HUES6 (cell line): ENCODE measurements at regions not wholly inside any gene's neighbourhood (a gene's known extent, or its start where the extent isn't known, plus 50 kb on each side); places are given as distances from the start of the nearest gene placed in this dataset.
"Not testable (repeated sequence)": the region's sequence is repeated elsewhere in the genome, so short reads cannot be mapped to it uniquely, and the experiment has no call there.

ENCODE experiments used
- H3K27ac ChIP-seq: 2 replicates; pipeline ENCODE4 v1.7.0; 2013; ENCODE audit warnings: low read depth, mild to moderate bottlenecking, low read length, inconsistent platforms
- H3K27me3 ChIP-seq: 2 replicates; pipeline ENCODE4 v1.6.1; 2013; ENCODE audit warnings: low read length; ENCODE audit not compliant: control insufficient read depth, insufficient read depth
- H3K36me3 ChIP-seq: 2 replicates; pipeline ENCODE4 v1.6.1; 2013; ENCODE audit warnings: low read length; ENCODE audit not compliant: control insufficient read depth, insufficient read depth
- H3K4me1 ChIP-seq: 2 replicates; pipeline ENCODE4 v1.6.1; 2013; ENCODE audit warnings: low read length; ENCODE audit not compliant: control insufficient read depth, insufficient read depth
- H3K4me3 ChIP-seq: 2 replicates; pipeline ENCODE4 v1.5.1; 2013; ENCODE audit warnings: low read depth, low read length
- H3K9ac ChIP-seq: one replicate; pipeline ENCODE4 v1.6.1; 2013; ENCODE audit warnings: mild to moderate bottlenecking, low read length
- H3K9me3 ChIP-seq: 2 replicates; pipeline ENCODE4 v1.6.1; 2013; ENCODE audit warnings: low read depth, low read length; ENCODE audit not compliant: control insufficient read depth, insufficient read depth

DNA sequence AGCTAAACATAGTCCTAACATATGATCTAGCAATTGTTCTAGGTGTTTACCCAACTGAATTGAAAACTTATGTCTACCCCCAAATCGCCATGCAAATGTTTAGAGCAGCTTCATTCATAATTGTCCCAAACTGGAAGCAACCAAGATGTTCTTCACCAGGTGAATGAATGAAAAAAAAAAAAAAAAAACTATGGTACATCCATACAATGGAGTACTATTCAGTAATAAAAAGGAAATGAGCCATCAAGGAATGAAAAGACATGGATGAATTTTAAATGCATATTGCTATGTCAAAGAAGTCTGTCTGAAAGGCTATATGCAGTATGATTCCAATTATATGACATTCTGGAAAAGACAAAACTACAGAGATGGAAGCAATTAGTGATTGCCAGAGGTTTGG lies 98.6 kb upstream of the ITPRID2 start:
- peaks cover 9% of the 10 kb centered on the region; the same call in 1 of the 2 replicates for H3K9me3 ChIP-seq
- no peaks in the 10 kb centered on the region for H3K27me3 ChIP-seq
- H3K27ac ChIP-seq = no peak overlapping the region
- no peak overlapping the region for H3K4me3 ChIP-seq
- no peak overlapping the region for H3K9ac ChIP-seq
- no peaks in the 10 kb centered on the region for H3K36me3 ChIP-seq
- H3K4me1 ChIP-seq = peaks cover 4% of the 10 kb centered on the region

DNA sequence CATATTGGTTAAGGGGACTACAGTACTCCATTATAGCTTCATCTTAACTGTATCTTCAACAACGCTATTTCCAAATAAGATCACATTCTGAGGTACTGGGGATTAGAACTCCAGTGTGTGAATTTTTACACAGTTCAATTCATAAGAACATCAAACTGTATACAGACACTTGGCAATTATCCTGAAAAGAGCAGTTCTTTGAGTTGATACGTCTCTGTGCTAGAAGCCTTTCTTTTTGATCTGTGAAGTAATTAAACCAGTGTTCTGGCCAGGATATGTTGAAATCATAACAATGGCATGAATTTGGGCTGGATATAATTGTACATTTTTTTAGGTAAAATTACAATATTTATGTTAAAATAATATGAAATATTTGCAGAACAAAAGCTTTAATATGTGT lies 93.5 kb upstream of the ITPRID2 start:
- no peaks in the 10 kb centered on the region for H3K4me1 ChIP-seq
- H3K36me3 ChIP-seq = no peaks in the 10 kb centered on the region
- H3K9ac ChIP-seq = no peak overlapping the region
- H3K27me3 ChIP-seq = no peaks in the 10 kb centered on the region
- no peak overlapping the region for H3K27ac ChIP-seq
- peaks cover 5% of the 10 kb centered on the region; the same call in 1 of the 2 replicates for H3K9me3 ChIP-seq
- no peak overlapping the region for H3K4me3 ChIP-seq

DNA sequence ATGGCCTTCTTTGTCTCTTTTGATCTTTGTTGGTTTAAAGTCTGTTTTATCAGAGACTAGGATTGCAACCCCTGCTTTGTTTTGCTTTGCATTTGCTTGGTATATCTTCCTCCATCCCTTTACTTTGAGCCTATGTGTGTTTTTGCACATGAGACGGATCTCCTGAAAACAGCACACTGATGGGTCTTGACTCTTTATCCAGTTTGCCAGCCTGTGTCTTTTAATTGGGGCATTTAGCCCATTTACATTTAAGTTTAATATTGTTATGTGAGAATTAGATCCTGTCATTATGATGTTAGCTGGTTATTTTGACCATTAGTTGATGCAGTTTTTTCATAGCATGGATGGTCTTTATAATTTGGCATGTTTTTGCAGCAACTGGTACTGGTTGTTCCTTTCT lies 89.2 kb upstream of the ITPRID2 start:
- peaks cover 11% of the 10 kb centered on the region for H3K4me1 ChIP-seq
- H3K9ac ChIP-seq, H3K27ac ChIP-seq: not testable (repeated sequence)

GRCh38 chr2:181803903-181804799 lies 87.4 kb upstream of the ITPRID2 start:
- peaks cover 11% of the 10 kb centered on the region for H3K4me1 ChIP-seq
- H3K27me3 ChIP-seq, H3K9ac ChIP-seq, H3K27ac ChIP-seq, H3K9me3 ChIP-seq, H3K36me3 ChIP-seq: not testable (repeated sequence)
- H3K4me3 ChIP-seq = peak overlapping the region; percentile 37

More for the DNA sequence above, 89.2 kb upstream of the ITPRID2 start:
- H3K36me3 ChIP-seq, H3K27me3 ChIP-seq, H3K9me3 ChIP-seq, H3K4me3 ChIP-seq: not testable (repeated sequence)

- Histone ChIP-seq H3K27me3 (no peaks in the 10 kb centered on the region), H3K27ac (no peak overlapping the region), H3K9ac (no peak overlapping the region), H3K9me3 (no peaks in the 10 kb centered on the region), H3K4me3 (no peak overlapping the region), H3K4me1 (peaks cover 11% of the 10 kb centered on the region), H3K36me3 (no peaks in the 10 kb centered on the region)
Measured at GRCh38 chr2:181805228-181806038, 86.1 kb upstream of the ITPRID2 start.

GRCh38 chr2:181806039-181806392 lies 85.5 kb upstream of the ITPRID2 start:
- H3K4me1 ChIP-seq = peaks cover 17% of the 10 kb centered on the region

DNA sequence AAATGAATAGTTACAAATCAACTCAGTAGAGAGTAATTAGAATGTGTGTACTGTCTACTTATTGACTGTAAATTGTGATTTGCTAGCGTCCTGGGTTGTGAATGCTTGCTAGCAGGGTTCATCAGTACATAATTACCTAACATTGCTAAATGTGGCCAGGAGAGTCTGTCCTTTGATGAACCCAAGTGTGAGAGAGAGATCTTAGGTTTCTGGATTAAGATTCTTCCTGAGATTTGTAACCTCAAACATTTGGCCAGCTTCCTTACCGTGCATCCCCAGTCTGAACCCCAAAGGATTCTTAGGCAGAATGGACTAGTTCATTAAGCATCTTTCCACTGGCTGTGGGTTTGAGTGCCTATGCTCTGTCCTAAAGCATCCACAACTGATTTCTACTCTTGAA lies 84.0 kb upstream of the ITPRID2 start:
- Histone ChIP-seq H3K9me3 (no peaks in the 10 kb centered on the region), H3K27ac (no peak overlapping the region), H3K4me1 (peaks cover 20% of the 10 kb centered on the region), H3K27me3 (no peaks in the 10 kb centered on the region), H3K9ac (no peak overlapping the region), H3K36me3 (no peaks in the 10 kb centered on the region), H3K4me3 (no peak overlapping the region)

More at GRCh38 chr2:181806039-181806392, 85.5 kb upstream of the ITPRID2 start:
- Histone ChIP-seq H3K27me3 (no peaks in the 10 kb centered on the region), H3K27ac (no peak overlapping the region), H3K9me3 (no peaks in the 10 kb centered on the region), H3K9ac (no peak overlapping the region), H3K4me3 (no peak overlapping the region), H3K36me3 (no peaks in the 10 kb centered on the region)

GRCh38 chr2:181810823-181811695 lies 80.5 kb upstream of the ITPRID2 start:
- Histone ChIP-seq H3K36me3 (no peaks in the 10 kb centered on the region), H3K4me1 (peaks cover 13% of the 10 kb centered on the region; the same call in 1 of the 2 replicates), H3K9ac (no peak overlapping the region), H3K27ac (0 out of 2 replicates have a peak overlapping the region, but pooled peaks have one; percentile 33), H3K4me3 (no peak overlapping the region), H3K9me3 (no peaks in the 10 kb centered on the region), H3K27me3 (no peaks in the 10 kb centered on the region)

DNA sequence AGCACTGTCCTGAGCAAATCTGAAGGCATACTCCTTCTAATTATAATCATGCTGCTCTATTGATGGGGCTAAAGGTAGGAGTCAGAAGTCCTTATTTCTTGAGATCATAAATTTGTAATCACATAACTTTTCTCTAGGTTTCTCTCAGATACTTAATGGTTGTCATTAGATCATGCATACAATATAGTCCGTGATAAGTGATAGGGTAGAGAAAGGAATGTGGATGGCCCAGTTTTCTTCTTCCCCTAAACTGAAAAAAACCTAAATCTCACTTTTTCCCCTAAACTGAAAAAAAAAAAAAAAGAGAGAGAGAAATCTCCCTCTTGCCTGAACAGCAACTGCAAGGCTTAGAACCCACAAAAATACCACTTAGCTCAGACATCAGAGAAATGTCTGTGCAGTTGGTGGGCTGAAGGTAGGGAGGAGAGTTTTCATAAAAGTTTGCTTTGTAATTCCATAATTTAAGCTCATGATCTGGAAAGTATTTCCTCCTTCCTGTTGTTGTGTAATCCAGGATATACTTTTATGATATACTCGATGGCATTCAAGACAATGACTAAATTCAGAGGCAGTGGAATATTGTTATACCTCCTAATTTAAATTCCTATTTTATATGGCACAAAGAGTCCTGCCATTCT lies 79.3 kb upstream of the ITPRID2 start:
- no peak overlapping the region for H3K9ac ChIP-seq
- peaks cover 13% of the 10 kb centered on the region; the same call in 1 of the 2 replicates for H3K4me1 ChIP-seq
- no peaks in the 10 kb centered on the region for H3K9me3 ChIP-seq
- H3K27me3 ChIP-seq = no peaks in the 10 kb centered on the region
- H3K27ac ChIP-seq = no peak overlapping the region
- no peak overlapping the region for H3K4me3 ChIP-seq
- H3K36me3 ChIP-seq = no peaks in the 10 kb centered on the region

DNA sequence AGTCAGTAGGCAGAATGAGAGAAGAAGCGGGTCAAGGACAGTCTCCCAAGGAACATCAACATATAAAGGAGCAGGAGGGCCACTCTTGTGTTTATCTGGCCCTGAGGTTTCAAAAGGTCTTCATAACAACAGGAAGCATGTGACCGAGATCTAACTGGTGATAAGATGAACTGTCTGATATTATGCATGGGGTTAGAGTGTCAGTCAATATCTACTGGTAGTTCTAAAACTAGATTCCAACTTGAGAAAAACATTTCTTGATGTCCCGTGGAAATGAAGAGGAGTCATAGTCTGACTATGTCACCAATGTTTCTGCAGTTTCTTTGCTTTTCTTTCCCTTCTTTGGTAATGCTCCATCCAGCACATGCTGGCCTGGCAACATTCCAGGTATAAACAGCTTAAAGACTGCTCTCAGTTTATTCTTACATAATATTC lies 77.5 kb upstream of the ITPRID2 start:
- H3K9me3 ChIP-seq = no peaks in the 10 kb centered on the region
- no peak overlapping the region for H3K4me3 ChIP-seq
- H3K27me3 ChIP-seq = no peaks in the 10 kb centered on the region
- peaks cover 23% of the 10 kb centered on the region for H3K4me1 ChIP-seq
- no peaks in the 10 kb centered on the region for H3K36me3 ChIP-seq
- no peak overlapping the region for H3K9ac ChIP-seq
- H3K27ac ChIP-seq = no peak overlapping the region
